Prostate gland (tissue), 2 donors: ENCODE measurements at regions not wholly inside any gene's neighbourhood (a gene's known extent, or its start where the extent isn't known, plus 50 kb on each side); places are given as distances from the start of the nearest gene placed in this dataset.

Source experiments
- POLR2A ChIP-seq: fragments of 450-650 bp; IDR thresholded peaks from one replicate; pipeline ENCODE4 v1.6.1; 2016; ENCODE audit warnings: antibody characterized with exemption, mild to moderate bottlenecking
- POLR2AphosphoS5 ChIP-seq: sonication (generic); formaldehyde crosslinking; IDR thresholded peaks from one replicate; pipeline ENCODE4 v1.6.1; 2017; ENCODE audit warnings: antibody characterized with exemption
- TF ChIP-seq, protein P1 (sequence below), 4 experiments: fragments of 200-600 bp in 2 of 4; fragments of 450-650 bp in 2 of 4; sonication (generic) in 2 of 4; IDR thresholded peaks; 1 replicate in 3 of 4; 2 replicates in 1 of 4; pipeline ENCODE4 v1.5.1; 2016 to 2019; ENCODE audit warnings: antibody characterized with exemption in 4 of 4, mild to moderate bottlenecking in 2 of 4, moderate library complexity in 2 of 4

DNA sequence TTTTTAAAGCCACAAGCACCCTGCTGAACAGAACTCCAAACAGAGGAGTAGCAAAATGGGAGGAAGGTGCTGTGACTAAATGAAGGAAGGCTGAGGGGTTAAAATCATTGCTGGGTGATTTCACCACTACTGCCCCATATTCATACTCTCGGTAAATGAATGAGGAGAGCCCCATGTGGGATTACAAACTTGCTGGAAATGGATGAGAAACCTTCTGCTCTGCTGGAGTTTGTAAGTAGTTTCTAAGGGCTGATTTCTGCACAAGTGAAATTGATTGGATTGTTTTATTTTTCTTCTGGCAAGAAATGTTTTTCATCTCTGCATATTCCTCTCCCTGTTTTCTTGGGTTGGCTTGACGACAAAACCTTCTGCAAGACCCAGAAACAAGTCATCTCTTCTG lies 533.5 kb upstream of the MMS22L start:
- TF ChIP-seq, protein P1, sequence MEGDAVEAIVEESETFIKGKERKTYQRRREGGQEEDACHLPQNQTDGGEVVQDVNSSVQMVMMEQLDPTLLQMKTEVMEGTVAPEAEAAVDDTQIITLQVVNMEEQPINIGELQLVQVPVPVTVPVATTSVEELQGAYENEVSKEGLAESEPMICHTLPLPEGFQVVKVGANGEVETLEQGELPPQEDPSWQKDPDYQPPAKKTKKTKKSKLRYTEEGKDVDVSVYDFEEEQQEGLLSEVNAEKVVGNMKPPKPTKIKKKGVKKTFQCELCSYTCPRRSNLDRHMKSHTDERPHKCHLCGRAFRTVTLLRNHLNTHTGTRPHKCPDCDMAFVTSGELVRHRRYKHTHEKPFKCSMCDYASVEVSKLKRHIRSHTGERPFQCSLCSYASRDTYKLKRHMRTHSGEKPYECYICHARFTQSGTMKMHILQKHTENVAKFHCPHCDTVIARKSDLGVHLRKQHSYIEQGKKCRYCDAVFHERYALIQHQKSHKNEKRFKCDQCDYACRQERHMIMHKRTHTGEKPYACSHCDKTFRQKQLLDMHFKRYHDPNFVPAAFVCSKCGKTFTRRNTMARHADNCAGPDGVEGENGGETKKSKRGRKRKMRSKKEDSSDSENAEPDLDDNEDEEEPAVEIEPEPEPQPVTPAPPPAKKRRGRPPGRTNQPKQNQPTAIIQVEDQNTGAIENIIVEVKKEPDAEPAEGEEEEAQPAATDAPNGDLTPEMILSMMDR (IDR thresholded peaks at IDR 0.05): no peak
- TF ChIP-seq POLR2A (no peak), POLR2AphosphoS5 (no peak)
